HG02943 (cell line): ENCODE measurements at regions not wholly inside any gene's neighbourhood (a gene's known extent, or its start where the extent isn't known, plus 50 kb on each side); places are given as distances from the start of the nearest gene placed in this dataset.

Experiments
- ATAC-seq: cut with Tn5 transposase; IDR thresholded peaks from one replicate; pipeline ENCODE4 v1.9.1; 2021; ENCODE audit warnings: mild to moderate bottlenecking, low read depth, moderate library complexity; ENCODE audit not compliant: unreplicated experiment

- ATAC-seq = no peak
Observed at GRCh38 chr18:41561961-41562360, 393.1 kb upstream of the PIK3C3 start.

- no peak for ATAC-seq
Observed at GRCh38 chr18:41558715-41559114, 396.3 kb upstream of the PIK3C3 start.

GRCh38 chr18:41553716-41554115 is 401.3 kb upstream of the PIK3C3 start:
- ATAC-seq = no peak

GRCh38 chr18:41548521-41549260 is 406.3 kb upstream of the PIK3C3 start:
- ATAC-seq = no peak

- no peak for ATAC-seq
Observed at GRCh38 chr18:41545091-41545888, 409.7 kb upstream of the PIK3C3 start.

- no peak for ATAC-seq
Observed at GRCh38 chr18:41543815-41544214, 411.2 kb upstream of the PIK3C3 start.

- no peak for ATAC-seq
Observed at GRCh38 chr18:41540237-41540871, 414.7 kb upstream of the PIK3C3 start.

GRCh38 chr18:41538751-41539150 is 416.3 kb upstream of the PIK3C3 start:
- ATAC-seq = no peak

- no peak for ATAC-seq
Observed at GRCh38 chr18:41537666-41538065, 417.4 kb upstream of the PIK3C3 start.

GRCh38 chr18:41532344-41533086 is 422.5 kb upstream of the PIK3C3 start:
- ATAC-seq = no peak

- no peak for ATAC-seq
Observed at GRCh38 chr18:41530970-41531369, 424.1 kb upstream of the PIK3C3 start.

- no peak for ATAC-seq
Observed at GRCh38 chr18:41529093-41529492, 425.9 kb upstream of the PIK3C3 start.

- no peak for ATAC-seq
Observed at GRCh38 chr18:41526054-41526453, 429.0 kb upstream of the PIK3C3 start.

GRCh38 chr18:41524674-41525470 is 430.2 kb upstream of the PIK3C3 start:
- ATAC-seq = no peak

GRCh38 chr18:41517142-41517541 is 437.9 kb upstream of the PIK3C3 start:
- no peak for ATAC-seq

GRCh38 chr18:41513438-41513837 is 441.6 kb upstream of the PIK3C3 start:
- ATAC-seq = no peak

- no peak for ATAC-seq
Observed at GRCh38 chr18:41504316-41504715, 450.7 kb upstream of the PIK3C3 start.

- ATAC-seq = no peak
Observed at GRCh38 chr18:41501848-41502247, 453.2 kb upstream of the PIK3C3 start.

- no peak for ATAC-seq
Observed at GRCh38 chr18:41499345-41499744, 455.7 kb upstream of the PIK3C3 start.

GRCh38 chr18:41490861-41491260 is 464.2 kb upstream of the PIK3C3 start:
- ATAC-seq = no peak
